ENCODE measurements at regions not wholly inside any gene's neighbourhood (a gene's known extent, or its start where the extent isn't known, plus 50 kb on each side); places are given as distances from the start of the nearest gene placed in this dataset.

GRCh38 chr5:89440670-89441069 is 557.7 kb upstream of the MEF2C start:
- CTCF ChIA-PET = no interaction called here
- Histone ChIP-seq H3K9ac (replicated peaks; ENCODE audit: extremely low read depth, insufficient read depth, low read length) (no peak overlapping the region), H3K9me3 (replicated peaks; ENCODE audit: control insufficient read depth, insufficient read depth, low read length) (no peaks in the 10 kb centered on the region), H4K20me1 (replicated peaks; ENCODE audit: control insufficient read depth, extremely low read depth, insufficient read depth, low read length) (no peaks in the 10 kb centered on the region), H3K9me1 (replicated peaks; ENCODE audit: control insufficient read depth, extremely low read depth, insufficient read depth, low read length) (no peaks in the 10 kb centered on the region), H3K4me3 (replicated peaks in 1 of 3; ENCODE audit: insufficient read depth in 1 of 3, low read depth in 1 of 3, low read length in 3 of 3) (no peak overlapping the region), H3K27me3 (ENCODE audit: control insufficient read depth in 2 of 2, insufficient read depth in 2 of 2, low read length in 2 of 2) (no peaks in the 10 kb centered on the region), H2AFZ (ENCODE audit: low read depth, low read length) (no peak overlapping the region), H3K4me2 (ENCODE audit: insufficient read depth, low read length) (no peak overlapping the region), H3K27ac (ENCODE audit: insufficient read depth, low read depth, low read length) (no peak overlapping the region), H3K79me2 (ENCODE audit: control insufficient read depth, insufficient read depth, low read length) (no peaks in the 10 kb centered on the region), H3K4me1 (ENCODE audit: control insufficient read depth, extremely low read depth, insufficient read depth, low read length) (no peaks in the 10 kb centered on the region), H3K36me3 (ENCODE audit: control insufficient read depth in 2 of 2, extremely low read depth in 1 of 2, insufficient read depth in 2 of 2, low read length in 2 of 2) (no peaks in the 10 kb centered on the region)
- DNase-seq (ENCODE audit: low read depth, low spot score) = peak; percentile 4
- POLR2A ChIA-PET = no interaction called here
- dilution Hi-C loops (cut with MboI; ENCODE audit: extremely low pct_ligation_motif_present, low sequenced_read_pairs) = no loop called here
- TF ChIP-seq EZH2 (IDR thresholded peaks at IDR 0.05; ENCODE audit: borderline replicate concordance, low read depth, low read length, severe bottlenecking) = no peak
- TF ChIP-seq POLR2AphosphoS5 (IDR thresholded peaks at IDR 0.05; ENCODE audit: insufficient read depth, low read depth, low read length) = no peak
- TF ChIP-seq CTCF (IDR thresholded peaks at IDR 0.05; ENCODE audit: extremely low read depth in 1 of 2, insufficient read depth in 1 of 2, low read depth in 1 of 2, low read length in 2 of 2) = no peak
- TF ChIP-seq MYC (IDR thresholded peaks at IDR 0.05; ENCODE audit: low read depth, low read length) = no peak
- no peak for TF ChIP-seq MAX (IDR thresholded peaks at IDR 0.05; ENCODE audit: insufficient read depth, insufficient read length)
- no peak for TF ChIP-seq GATA2 (IDR thresholded peaks at IDR 0.05; ENCODE audit: insufficient read depth, insufficient read length, low read depth, low read length)
- intact Hi-C loops (cut with micrococcal nuclease) = loop anchor here (10.0 kb wide), 1 partner anchor 716 kb away; no protein-coding TSS in a partner anchor
- BruUV-seq (replicated peaks) = no TSS peak
- FAIRE-seq = no peak

All from endothelial cell of umbilical vein (primary cell).